ENCODE measurements at regions not wholly inside any gene's neighbourhood (a gene's known extent, or its start where the extent isn't known, plus 50 kb on each side); places are given as distances from the start of the nearest gene placed in this dataset.

DNA sequence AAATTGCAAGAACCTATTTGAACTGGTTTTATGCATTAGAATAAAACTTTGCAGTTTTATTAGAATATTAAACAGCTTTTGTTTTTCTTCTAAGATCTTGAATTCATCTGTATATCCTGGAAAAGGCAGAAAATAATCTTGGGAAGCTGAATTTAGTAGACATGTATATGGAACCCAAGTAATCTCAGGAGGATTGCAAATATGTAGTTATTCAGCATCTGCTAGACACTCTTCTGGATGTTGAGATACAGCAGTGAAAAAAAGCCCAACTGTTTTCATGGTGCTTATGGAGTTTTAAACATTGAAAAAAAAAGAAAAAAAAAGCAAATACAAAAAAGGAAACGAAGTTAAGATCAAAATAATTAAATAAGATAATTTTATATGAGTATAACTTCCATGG is 922.2 kb upstream of the SEMA6A start:
- no peak for TF ChIP-seq ZNF274 (IDR thresholded peaks at IDR 0.05; ENCODE audit: low read depth, low read length)
- TF ChIP-seq YY1 (IDR thresholded peaks at IDR 0.05; ENCODE audit: insufficient read depth, insufficient read length), result no peak
- TF ChIP-seq SUZ12 (IDR thresholded peaks at IDR 0.05; ENCODE audit: extremely low read depth, insufficient read depth, insufficient read length), result no peak
- H3K27me3 ChIP-seq (ENCODE audit: insufficient read depth, insufficient read length), result no peaks in the 10 kb centered on the region
- H3K9ac ChIP-seq (ENCODE audit: insufficient read length, low read depth), result no peak overlapping the region
- no peak overlapping the region for H3K4me3 ChIP-seq (ENCODE audit: insufficient read length, low read depth)
- no peaks in the 10 kb centered on the region for H3K4me1 ChIP-seq (ENCODE audit: insufficient read depth, insufficient read length)
- no peaks in the 10 kb centered on the region for H3K9me3 ChIP-seq (ENCODE audit: insufficient read depth, low read length)
- no peaks in the 10 kb centered on the region for H3K36me3 ChIP-seq (ENCODE audit: insufficient read depth, insufficient read length, low read length)
- DNase-seq (ENCODE audit: low read depth, low spot score), result no peak

GRCh38 chr5:117494188-117494587 is 919.6 kb upstream of the SEMA6A start:
- no peaks in the 10 kb centered on the region for H3K9me3 ChIP-seq (ENCODE audit: insufficient read depth, low read length)
- DNase-seq (ENCODE audit: low read depth, low spot score), result no peak
- no peaks in the 10 kb centered on the region for H3K27me3 ChIP-seq (ENCODE audit: insufficient read depth, insufficient read length)
- H3K9ac ChIP-seq (ENCODE audit: insufficient read length, low read depth), result no peak overlapping the region
- H3K36me3 ChIP-seq (ENCODE audit: insufficient read depth, insufficient read length, low read length), result no peaks in the 10 kb centered on the region
- H3K4me1 ChIP-seq (ENCODE audit: insufficient read depth, insufficient read length), result no peaks in the 10 kb centered on the region
- H3K4me3 ChIP-seq (ENCODE audit: insufficient read length, low read depth), result no peak overlapping the region
- TF ChIP-seq ZNF274 (IDR thresholded peaks at IDR 0.05; ENCODE audit: low read depth, low read length) (no peak), SUZ12 (IDR thresholded peaks at IDR 0.05; ENCODE audit: extremely low read depth, insufficient read depth, insufficient read length) (no peak), YY1 (IDR thresholded peaks at IDR 0.05; ENCODE audit: insufficient read depth, insufficient read length) (no peak)

GRCh38 chr5:117488976-117489500 is 914.4 kb upstream of the SEMA6A start:
- Histone ChIP-seq H3K9ac (ENCODE audit: insufficient read length, low read depth) (no peak overlapping the region), H3K4me1 (ENCODE audit: insufficient read depth, insufficient read length) (no peaks in the 10 kb centered on the region), H3K36me3 (ENCODE audit: insufficient read depth, insufficient read length, low read length) (no peaks in the 10 kb centered on the region), H3K27me3 (ENCODE audit: insufficient read depth, insufficient read length) (no peaks in the 10 kb centered on the region), H3K4me3 (ENCODE audit: insufficient read length, low read depth) (no peak overlapping the region), H3K9me3 (ENCODE audit: insufficient read depth, low read length) (no peaks in the 10 kb centered on the region)
- DNase-seq (ENCODE audit: low read depth, low spot score), result no peak
- TF ChIP-seq ZNF274 (IDR thresholded peaks at IDR 0.05; ENCODE audit: low read depth, low read length) (no peak), SUZ12 (IDR thresholded peaks at IDR 0.05; ENCODE audit: extremely low read depth, insufficient read depth, insufficient read length) (no peak), YY1 (IDR thresholded peaks at IDR 0.05; ENCODE audit: insufficient read depth, insufficient read length) (no peak)

GRCh38 chr5:117487556-117487955 is 912.9 kb upstream of the SEMA6A start:
- Histone ChIP-seq H3K9ac (ENCODE audit: insufficient read length, low read depth) (no peak overlapping the region), H3K27me3 (ENCODE audit: insufficient read depth, insufficient read length) (no peaks in the 10 kb centered on the region), H3K9me3 (ENCODE audit: insufficient read depth, low read length) (no peaks in the 10 kb centered on the region), H3K4me1 (ENCODE audit: insufficient read depth, insufficient read length) (no peaks in the 10 kb centered on the region), H3K36me3 (ENCODE audit: insufficient read depth, insufficient read length, low read length) (no peaks in the 10 kb centered on the region), H3K4me3 (ENCODE audit: insufficient read length, low read depth) (no peak overlapping the region)
- no peak for DNase-seq (ENCODE audit: low read depth, low spot score)
- TF ChIP-seq SUZ12 (IDR thresholded peaks at IDR 0.05; ENCODE audit: extremely low read depth, insufficient read depth, insufficient read length) (no peak), ZNF274 (IDR thresholded peaks at IDR 0.05; ENCODE audit: low read depth, low read length) (no peak), YY1 (IDR thresholded peaks at IDR 0.05; ENCODE audit: insufficient read depth, insufficient read length) (no peak)

GRCh38 chr5:117486879-117487391 is 912.3 kb upstream of the SEMA6A start:
- no peak for TF ChIP-seq ZNF274 (IDR thresholded peaks at IDR 0.05; ENCODE audit: low read depth, low read length)
- no peak for TF ChIP-seq SUZ12 (IDR thresholded peaks at IDR 0.05; ENCODE audit: extremely low read depth, insufficient read depth, insufficient read length)
- TF ChIP-seq YY1 (IDR thresholded peaks at IDR 0.05; ENCODE audit: insufficient read depth, insufficient read length), result no peak
- no peaks in the 10 kb centered on the region for H3K36me3 ChIP-seq (ENCODE audit: insufficient read depth, insufficient read length, low read length)
- no peak overlapping the region for H3K4me3 ChIP-seq (ENCODE audit: insufficient read length, low read depth)
- H3K27me3 ChIP-seq (ENCODE audit: insufficient read depth, insufficient read length), result no peaks in the 10 kb centered on the region
- H3K9me3 ChIP-seq (ENCODE audit: insufficient read depth, low read length), result no peaks in the 10 kb centered on the region
- no peak overlapping the region for H3K9ac ChIP-seq (ENCODE audit: insufficient read length, low read depth)
- no peak for DNase-seq (ENCODE audit: low read depth, low spot score)
- no peaks in the 10 kb centered on the region for H3K4me1 ChIP-seq (ENCODE audit: insufficient read depth, insufficient read length)

- no peak for DNase-seq (ENCODE audit: low read depth, low spot score)
- Histone ChIP-seq H3K9me3 (ENCODE audit: insufficient read depth, low read length) (no peaks in the 10 kb centered on the region), H3K36me3 (ENCODE audit: insufficient read depth, insufficient read length, low read length) (no peaks in the 10 kb centered on the region), H3K4me3 (ENCODE audit: insufficient read length, low read depth) (no peak overlapping the region), H3K4me1 (ENCODE audit: insufficient read depth, insufficient read length) (no peaks in the 10 kb centered on the region), H3K27me3 (ENCODE audit: insufficient read depth, insufficient read length) (no peaks in the 10 kb centered on the region), H3K9ac (ENCODE audit: insufficient read length, low read depth) (no peak overlapping the region)
- no peak for TF ChIP-seq SUZ12 (IDR thresholded peaks at IDR 0.05; ENCODE audit: extremely low read depth, insufficient read depth, insufficient read length)
- no peak for TF ChIP-seq YY1 (IDR thresholded peaks at IDR 0.05; ENCODE audit: insufficient read depth, insufficient read length)
- no peak for TF ChIP-seq ZNF274 (IDR thresholded peaks at IDR 0.05; ENCODE audit: low read depth, low read length)
Observed at GRCh38 chr5:117486261-117486660, 911.6 kb upstream of the SEMA6A start.

DNA sequence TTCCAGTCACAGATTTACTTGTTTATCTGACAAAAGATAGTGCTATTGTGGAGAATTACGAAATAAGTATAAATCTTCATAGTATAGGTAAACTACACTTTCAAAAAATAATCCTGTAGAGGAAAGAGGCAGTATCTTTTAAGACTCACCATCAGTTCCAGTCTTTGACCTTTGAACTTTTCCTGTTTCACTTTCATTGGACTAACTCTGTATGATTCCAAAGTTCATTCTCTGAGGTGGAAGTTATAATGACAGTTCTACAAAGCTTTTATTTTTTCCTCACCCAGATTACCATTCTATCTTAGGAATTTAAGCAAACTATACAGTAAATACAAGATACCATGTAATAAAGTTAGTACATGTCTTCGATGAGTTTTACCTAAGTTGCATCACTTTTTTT is 901.3 kb upstream of the SEMA6A start:
- no peak for TF ChIP-seq YY1 (IDR thresholded peaks at IDR 0.05; ENCODE audit: insufficient read depth, insufficient read length)
- no peak for TF ChIP-seq SUZ12 (IDR thresholded peaks at IDR 0.05; ENCODE audit: extremely low read depth, insufficient read depth, insufficient read length)
- no peak for TF ChIP-seq ZNF274 (IDR thresholded peaks at IDR 0.05; ENCODE audit: low read depth, low read length)
- Histone ChIP-seq H3K4me1 (ENCODE audit: insufficient read depth, insufficient read length) (no peaks in the 10 kb centered on the region), H3K9ac (ENCODE audit: insufficient read length, low read depth) (no peak overlapping the region), H3K9me3 (ENCODE audit: insufficient read depth, low read length) (no peaks in the 10 kb centered on the region), H3K27me3 (ENCODE audit: insufficient read depth, insufficient read length) (no peaks in the 10 kb centered on the region), H3K4me3 (ENCODE audit: insufficient read length, low read depth) (no peak overlapping the region), H3K36me3 (ENCODE audit: insufficient read depth, insufficient read length, low read length) (no peaks in the 10 kb centered on the region)
- no peak for DNase-seq (ENCODE audit: low read depth, low spot score)

Data from NT2/D1 (cell line).